Ishikawa (cell line): ENCODE measurements at regions not wholly inside any gene's neighbourhood (a gene's known extent, or its start where the extent isn't known, plus 50 kb on each side); places are given as distances from the start of the nearest gene placed in this dataset.

Experiments used
- CEBPB ChIP-seq: IDR thresholded peaks from 2 replicates; pipeline ENCODE4 v1.6.1; 2012
- CREB1 ChIP-seq: IDR thresholded peaks from 2 replicates; pipeline ENCODE4 v1.6.1; 2012; ENCODE audit warnings: low read depth
- EGR1 ChIP-seq: IDR thresholded peaks from 2 replicates; pipeline ENCODE4 v1.6.1; 2012
- EP300 ChIP-seq: IDR thresholded peaks from 2 replicates; pipeline ENCODE4 v1.6.1; 2012; ENCODE audit warnings: borderline replicate concordance
- FOXM1 ChIP-seq: IDR thresholded peaks from 2 replicates; pipeline ENCODE4 v1.6.1; 2012; ENCODE audit warnings: low read depth, borderline replicate concordance
- NFIC ChIP-seq: IDR thresholded peaks from 2 replicates; pipeline ENCODE4 v1.6.1; 2012
- RAD21 ChIP-seq: IDR thresholded peaks from 2 replicates; pipeline ENCODE4 v1.6.1; 2012; ENCODE audit warnings: low read depth
- TAF1 ChIP-seq: IDR thresholded peaks from 2 replicates; pipeline ENCODE4 v1.6.1; 2012; ENCODE audit warnings: low read depth, mild to moderate bottlenecking
- TCF12 ChIP-seq: IDR thresholded peaks from 2 replicates; pipeline ENCODE4 v1.6.1; 2012; ENCODE audit warnings: low read depth
- TEAD4 ChIP-seq: IDR thresholded peaks from 2 replicates; pipeline ENCODE4 v1.6.1; 2012
- YY1 ChIP-seq: IDR thresholded peaks from 2 replicates; pipeline ENCODE4 v1.6.1; 2012; ENCODE audit warnings: low read depth
- ZBTB7A ChIP-seq: IDR thresholded peaks from 2 replicates; pipeline ENCODE4 v1.6.1; 2012; ENCODE audit warnings: low read depth
- TF ChIP-seq, protein P1 (sequence below): IDR thresholded peaks from 2 replicates; pipeline ENCODE4 v1.6.1; 2012
- TF ChIP-seq, protein P2 (sequence below): IDR thresholded peaks from 2 replicates; pipeline ENCODE4 v1.6.1; 2012; ENCODE audit warnings: low read depth, mild to moderate bottlenecking
- TF ChIP-seq, protein P3 (sequence below): IDR thresholded peaks from 2 replicates; pipeline ENCODE4 v1.6.1; 2012

- no peak for TF ChIP-seq NFIC
- TF ChIP-seq, protein P1, sequence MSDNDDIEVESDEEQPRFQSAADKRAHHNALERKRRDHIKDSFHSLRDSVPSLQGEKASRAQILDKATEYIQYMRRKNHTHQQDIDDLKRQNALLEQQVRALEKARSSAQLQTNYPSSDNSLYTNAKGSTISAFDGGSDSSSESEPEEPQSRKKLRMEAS = no peak
- no peak for TF ChIP-seq TCF12
These were observed 79.9 kb upstream of the MSX2 start for GRCh38 chr5:174644436-174644835.

GRCh38 chr5:174644923-174645322 lies 79.5 kb upstream of the MSX2 start:
- TF ChIP-seq CEBPB (no peak), TAF1 (no peak), EGR1 (no peak), TCF12 (no peak), EP300 (no peak), ZBTB7A (no peak), RAD21 (no peak), FOXM1 (no peak), NFIC (no peak), TEAD4 (no peak), CREB1 (no peak), YY1 (no peak)
- TF ChIP-seq, protein P1 = no peak
- TF ChIP-seq, protein P2, sequence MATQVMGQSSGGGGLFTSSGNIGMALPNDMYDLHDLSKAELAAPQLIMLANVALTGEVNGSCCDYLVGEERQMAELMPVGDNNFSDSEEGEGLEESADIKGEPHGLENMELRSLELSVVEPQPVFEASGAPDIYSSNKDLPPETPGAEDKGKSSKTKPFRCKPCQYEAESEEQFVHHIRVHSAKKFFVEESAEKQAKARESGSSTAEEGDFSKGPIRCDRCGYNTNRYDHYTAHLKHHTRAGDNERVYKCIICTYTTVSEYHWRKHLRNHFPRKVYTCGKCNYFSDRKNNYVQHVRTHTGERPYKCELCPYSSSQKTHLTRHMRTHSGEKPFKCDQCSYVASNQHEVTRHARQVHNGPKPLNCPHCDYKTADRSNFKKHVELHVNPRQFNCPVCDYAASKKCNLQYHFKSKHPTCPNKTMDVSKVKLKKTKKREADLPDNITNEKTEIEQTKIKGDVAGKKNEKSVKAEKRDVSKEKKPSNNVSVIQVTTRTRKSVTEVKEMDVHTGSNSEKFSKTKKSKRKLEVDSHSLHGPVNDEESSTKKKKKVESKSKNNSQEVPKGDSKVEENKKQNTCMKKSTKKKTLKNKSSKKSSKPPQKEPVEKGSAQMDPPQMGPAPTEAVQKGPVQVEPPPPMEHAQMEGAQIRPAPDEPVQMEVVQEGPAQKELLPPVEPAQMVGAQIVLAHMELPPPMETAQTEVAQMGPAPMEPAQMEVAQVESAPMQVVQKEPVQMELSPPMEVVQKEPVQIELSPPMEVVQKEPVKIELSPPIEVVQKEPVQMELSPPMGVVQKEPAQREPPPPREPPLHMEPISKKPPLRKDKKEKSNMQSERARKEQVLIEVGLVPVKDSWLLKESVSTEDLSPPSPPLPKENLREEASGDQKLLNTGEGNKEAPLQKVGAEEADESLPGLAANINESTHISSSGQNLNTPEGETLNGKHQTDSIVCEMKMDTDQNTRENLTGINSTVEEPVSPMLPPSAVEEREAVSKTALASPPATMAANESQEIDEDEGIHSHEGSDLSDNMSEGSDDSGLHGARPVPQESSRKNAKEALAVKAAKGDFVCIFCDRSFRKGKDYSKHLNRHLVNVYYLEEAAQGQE = no peak
- TF ChIP-seq, protein P3, sequence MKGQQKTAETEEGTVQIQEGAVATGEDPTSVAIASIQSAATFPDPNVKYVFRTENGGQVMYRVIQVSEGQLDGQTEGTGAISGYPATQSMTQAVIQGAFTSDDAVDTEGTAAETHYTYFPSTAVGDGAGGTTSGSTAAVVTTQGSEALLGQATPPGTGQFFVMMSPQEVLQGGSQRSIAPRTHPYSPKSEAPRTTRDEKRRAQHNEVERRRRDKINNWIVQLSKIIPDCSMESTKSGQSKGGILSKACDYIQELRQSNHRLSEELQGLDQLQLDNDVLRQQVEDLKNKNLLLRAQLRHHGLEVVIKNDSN = no peak

DNA sequence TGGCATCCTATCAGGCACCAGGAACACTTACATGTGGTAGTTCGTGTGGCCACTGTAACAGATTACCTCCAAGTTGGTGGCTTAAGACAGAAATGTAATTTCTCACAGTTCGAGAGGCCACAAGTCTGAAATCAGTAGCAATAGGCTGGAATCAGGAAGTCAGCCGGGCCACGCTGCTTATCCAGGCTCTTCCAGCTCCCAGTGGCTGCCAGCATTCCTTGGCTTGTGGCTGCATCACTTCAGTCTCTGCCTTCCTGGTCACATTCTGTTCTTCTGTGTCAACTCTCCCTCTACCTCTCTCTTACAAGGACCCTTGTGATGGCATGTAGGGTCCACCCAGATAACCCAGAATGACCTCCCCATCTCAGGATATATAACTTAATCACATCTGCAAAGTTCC lies 78.7 kb upstream of the MSX2 start:
- TF ChIP-seq EP300 (no peak), ZBTB7A (no peak), CEBPB (no peak), NFIC (no peak), CREB1 (no peak), YY1 (no peak), FOXM1 (no peak), TCF12 (no peak), EGR1 (no peak), TAF1 (no peak), RAD21 (no peak)
- TF ChIP-seq, protein P1 = no peak
- TF ChIP-seq, protein P2 = no peak

GRCh38 chr5:174649391-174649790 lies 75.0 kb upstream of the MSX2 start:
- no peak for TF ChIP-seq YY1
- TF ChIP-seq, protein P1 = no peak
- TF ChIP-seq EP300 = no peak
- TF ChIP-seq ZBTB7A = no peak
- TF ChIP-seq CEBPB = no peak
- no peak for TF ChIP-seq NFIC
- no peak for TF ChIP-seq EGR1
- no peak for TF ChIP-seq TAF1
- TF ChIP-seq RAD21 = no peak
- no peak for TF ChIP-seq FOXM1
- TF ChIP-seq, protein P3 = no peak
- TF ChIP-seq, protein P2 = no peak
- TF ChIP-seq TCF12 = no peak
- TF ChIP-seq CREB1 = no peak
- no peak for TF ChIP-seq TEAD4
